ENCODE measurements at regions not wholly inside any gene's neighbourhood (a gene's known extent, or its start where the extent isn't known, plus 50 kb on each side); places are given as distances from the start of the nearest gene placed in this dataset.

DNA sequence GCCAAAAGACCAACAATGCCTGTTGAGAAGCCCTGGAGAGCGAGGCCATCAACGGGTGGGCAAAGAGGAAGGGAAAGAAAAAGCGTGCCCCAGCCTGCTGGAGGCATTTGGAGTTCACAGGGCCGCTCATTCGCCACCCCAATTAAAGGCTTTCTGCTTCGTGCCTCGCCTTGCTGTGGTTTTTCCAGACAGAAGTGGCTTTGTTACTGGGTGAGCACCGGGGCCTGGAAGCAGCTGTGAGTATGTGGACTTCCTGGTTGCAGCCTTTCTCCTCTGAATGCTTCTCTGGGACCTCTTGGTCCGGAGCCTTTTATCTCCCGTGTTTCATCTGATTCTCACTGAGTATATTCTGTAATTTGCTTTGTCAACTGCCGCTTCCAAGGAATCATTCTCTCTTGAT lies 118.1 kb upstream of the EGR2 start:
- TF ChIP-seq, protein P1, sequence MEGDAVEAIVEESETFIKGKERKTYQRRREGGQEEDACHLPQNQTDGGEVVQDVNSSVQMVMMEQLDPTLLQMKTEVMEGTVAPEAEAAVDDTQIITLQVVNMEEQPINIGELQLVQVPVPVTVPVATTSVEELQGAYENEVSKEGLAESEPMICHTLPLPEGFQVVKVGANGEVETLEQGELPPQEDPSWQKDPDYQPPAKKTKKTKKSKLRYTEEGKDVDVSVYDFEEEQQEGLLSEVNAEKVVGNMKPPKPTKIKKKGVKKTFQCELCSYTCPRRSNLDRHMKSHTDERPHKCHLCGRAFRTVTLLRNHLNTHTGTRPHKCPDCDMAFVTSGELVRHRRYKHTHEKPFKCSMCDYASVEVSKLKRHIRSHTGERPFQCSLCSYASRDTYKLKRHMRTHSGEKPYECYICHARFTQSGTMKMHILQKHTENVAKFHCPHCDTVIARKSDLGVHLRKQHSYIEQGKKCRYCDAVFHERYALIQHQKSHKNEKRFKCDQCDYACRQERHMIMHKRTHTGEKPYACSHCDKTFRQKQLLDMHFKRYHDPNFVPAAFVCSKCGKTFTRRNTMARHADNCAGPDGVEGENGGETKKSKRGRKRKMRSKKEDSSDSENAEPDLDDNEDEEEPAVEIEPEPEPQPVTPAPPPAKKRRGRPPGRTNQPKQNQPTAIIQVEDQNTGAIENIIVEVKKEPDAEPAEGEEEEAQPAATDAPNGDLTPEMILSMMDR (IDR thresholded peaks at IDR 0.05) = no peak
- no peak for TF ChIP-seq EZH2 (IDR thresholded peaks at IDR 0.05; ENCODE audit: borderline replicate concordance, insufficient read depth, low read depth, low read length, poor library complexity, severe bottlenecking)

Data from B cell (primary cell).